Right lung (tissue), 2 donors: ENCODE measurements at regions not wholly inside any gene's neighbourhood (a gene's known extent, or its start where the extent isn't known, plus 50 kb on each side); places are given as distances from the start of the nearest gene placed in this dataset.

Source experiments
- DNase-seq, 2 donors: peaks; one replicate each; pipeline ENCODE4 v3.0.0-alpha.2; 2013

GRCh38 chr3:182717216-182717615 is 76.1 kb upstream of the ATP11B start:
- DNase-seq, result no peak

DNA sequence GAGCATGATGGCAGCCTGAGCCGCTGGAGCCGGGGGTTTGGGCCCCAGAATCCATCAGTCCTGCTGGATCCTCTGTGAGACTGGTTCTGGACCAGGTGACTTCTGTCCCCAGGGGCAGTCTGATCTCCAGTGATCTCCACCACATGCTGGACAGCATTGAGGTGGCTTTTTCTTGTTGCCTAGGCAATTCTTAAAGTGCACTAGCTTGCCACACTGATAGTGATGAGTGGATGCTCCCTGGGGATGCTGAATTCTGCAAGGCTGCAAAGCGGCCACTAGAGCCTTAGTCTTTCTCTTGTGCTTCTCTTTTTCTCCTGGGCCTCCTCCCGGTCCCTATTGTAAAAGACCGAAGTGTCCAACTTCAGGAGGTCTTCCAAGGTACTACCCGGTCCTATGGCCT is 70.4 kb upstream of the ATP11B start:
- DNase-seq, result no peak

GRCh38 chr3:182723596-182723995 is 69.7 kb upstream of the ATP11B start:
- DNase-seq, result no peak

DNA sequence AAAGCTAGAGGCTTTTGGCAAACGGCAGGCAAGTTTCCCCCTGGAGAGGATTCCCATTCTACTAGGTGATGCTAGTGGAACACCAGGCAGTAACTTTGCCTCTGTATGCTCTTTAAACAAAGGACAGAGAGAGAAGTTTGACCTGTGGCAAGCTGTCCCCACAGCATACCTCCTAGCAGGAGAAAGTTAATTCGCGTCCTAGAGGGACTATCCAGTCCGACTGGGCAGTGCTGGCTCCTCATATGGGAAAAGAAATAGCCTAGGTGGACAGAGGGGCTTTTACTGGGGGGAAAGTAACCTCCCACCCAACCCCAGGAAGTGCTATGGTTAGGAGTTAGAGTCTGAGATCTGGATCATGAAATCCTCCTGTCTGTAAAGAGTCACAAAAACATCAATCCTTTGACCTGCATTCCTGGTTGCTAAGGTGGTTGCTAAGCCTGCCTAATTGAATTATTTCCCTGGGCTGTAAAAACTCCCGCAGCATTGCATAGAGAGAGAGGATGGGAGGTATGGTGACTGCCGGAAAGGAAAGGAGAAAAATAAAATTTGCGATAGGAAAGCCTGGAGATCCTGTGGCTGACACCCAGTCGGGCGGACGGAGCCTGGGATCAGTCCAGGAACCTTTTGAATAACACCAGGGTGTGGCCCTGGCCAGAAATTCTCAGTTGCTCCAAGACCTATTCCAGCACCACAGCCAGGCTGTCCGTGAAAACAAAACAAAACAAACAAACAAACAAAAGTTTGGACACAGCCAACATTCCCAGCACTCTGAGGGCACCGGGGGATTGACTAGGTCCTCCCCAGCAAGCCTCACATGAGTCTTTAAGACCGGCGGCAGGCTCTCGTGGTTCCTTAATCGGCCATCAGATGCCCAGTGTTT is 67.7 kb upstream of the ATP11B start:
- no peak for DNase-seq

- DNase-seq, result no peak
Measured at GRCh38 chr3:182726258-182727142, 66.8 kb upstream of the ATP11B start.

DNA sequence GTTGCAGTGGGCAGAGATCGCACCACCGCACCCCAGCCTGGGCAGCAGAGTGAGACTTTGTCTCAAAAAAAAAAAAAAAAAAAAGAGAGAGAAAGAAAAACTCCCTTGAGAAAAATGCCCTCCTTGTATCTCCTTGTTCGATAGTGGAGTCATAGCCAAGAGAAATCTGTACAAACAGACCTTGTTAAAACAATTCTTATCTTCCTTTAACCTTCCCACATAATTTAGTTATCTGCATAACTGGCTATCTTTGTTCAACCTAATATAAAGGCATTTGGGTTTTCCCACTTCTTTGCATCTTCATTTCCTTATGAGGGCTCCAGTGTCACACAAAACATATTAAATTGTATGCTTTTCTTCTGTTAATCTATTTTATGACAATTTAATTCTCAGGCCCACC is 65.1 kb upstream of the ATP11B start:
- DNase-seq, result no peak

DNA sequence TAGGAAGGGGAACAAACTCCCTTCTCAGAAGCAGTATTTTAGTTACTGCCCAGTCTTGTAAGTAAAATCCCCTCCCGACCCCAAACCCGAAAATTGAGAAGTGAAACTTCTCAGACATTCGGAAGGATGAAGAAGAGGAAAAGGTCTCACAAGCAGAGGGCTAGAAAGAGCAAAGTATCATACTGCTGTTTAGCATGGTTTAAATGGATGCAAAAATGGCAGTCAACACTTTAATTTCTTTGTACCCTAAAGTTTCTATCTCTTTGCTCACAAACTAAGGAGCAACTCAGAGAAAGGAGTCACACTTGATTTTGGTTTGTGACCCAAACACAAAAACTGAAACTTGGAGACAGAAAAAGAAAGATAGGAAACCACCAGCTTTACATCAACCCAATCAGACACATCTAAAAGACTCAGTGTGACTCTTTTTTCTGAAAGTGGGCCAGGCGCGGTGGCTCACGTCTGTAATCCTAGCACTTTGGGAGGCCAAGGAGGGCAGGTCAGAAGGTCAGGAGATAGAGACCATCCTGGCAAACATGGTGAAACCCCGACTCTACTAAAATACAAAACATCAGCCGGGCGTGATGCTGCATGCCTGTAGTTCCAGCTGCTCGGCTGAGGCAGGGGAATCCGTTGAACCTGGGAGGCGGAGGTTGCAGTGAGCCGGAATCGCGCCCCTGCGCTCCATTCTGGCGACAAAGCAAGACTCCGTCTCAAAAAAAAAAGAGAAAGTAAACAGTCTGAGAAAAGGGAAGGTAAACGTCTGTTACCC is 63.2 kb upstream of the ATP11B start:
- no peak for DNase-seq

- DNase-seq, result no peak
Measured at GRCh38 chr3:182730675-182731042, 62.6 kb upstream of the ATP11B start.

DNA sequence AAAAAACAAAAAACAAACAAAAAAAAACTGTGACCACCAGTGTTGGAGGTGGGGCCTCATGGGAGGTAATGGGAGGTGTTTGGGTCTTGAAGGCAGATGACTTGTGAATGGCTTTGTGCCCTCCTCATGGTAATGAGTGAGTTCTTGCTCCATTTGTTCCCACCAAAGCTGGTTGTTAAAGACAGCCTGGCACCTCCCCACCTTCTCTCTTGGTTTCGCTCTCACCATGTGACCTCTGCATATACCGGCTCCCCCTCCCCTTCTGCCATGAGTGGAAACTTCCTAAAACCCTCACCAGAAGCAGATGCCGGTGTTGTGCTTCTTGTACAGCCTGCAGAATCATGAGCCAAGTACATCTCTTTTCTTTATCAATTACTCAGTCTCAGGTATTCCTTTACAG is 61.5 kb upstream of the ATP11B start:
- no peak for DNase-seq

- no peak for DNase-seq
Measured at GRCh38 chr3:182732232-182733015, 60.9 kb upstream of the ATP11B start.

GRCh38 chr3:182735672-182736071 is 57.6 kb upstream of the ATP11B start:
- no peak for DNase-seq

- no peak for DNase-seq
Measured at GRCh38 chr3:182737825-182738224, 55.5 kb upstream of the ATP11B start.

DNA sequence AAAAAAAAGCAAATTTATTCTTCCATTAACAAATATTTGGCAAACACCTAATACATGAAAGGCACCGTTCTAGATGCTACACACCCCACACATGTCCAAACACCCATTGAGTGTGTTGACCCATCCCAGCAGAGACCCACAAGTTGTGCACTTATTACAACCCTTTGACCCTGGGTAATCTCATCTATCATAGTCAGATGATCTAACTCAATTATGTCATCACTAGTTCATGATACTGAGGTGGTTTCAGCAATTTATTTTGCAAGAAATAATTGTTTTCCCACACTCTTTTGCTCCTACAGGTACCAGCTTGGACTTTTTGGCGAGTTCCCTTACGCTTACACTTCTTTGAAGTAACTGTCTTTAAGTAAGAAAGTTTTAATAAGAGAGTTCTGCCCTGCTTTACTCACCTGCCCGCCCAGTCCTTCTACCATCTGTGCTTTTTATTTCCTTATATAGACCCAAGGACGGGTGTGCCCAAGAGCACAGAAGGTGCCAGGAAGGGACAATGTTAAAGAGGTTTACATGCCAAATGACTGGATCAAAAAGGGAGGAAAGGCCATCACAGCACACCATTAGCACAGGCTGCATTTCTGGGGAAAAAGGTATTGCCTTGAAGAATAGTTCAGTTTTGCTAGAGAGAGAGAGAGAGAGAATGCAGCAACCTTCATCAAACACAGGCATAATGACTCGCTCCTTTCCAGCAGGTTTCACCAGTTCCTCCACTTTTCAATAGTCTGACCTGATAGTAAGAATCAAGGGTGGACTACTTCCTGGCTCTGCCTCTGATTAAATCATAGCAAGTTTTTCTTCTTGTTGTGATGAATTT is 54.5 kb upstream of the ATP11B start:
- DNase-seq, result peak in 1 of 2 donors; percentile 48

GRCh38 chr3:182739619-182740018 is 53.7 kb upstream of the ATP11B start:
- DNase-seq, result no peak

DNA sequence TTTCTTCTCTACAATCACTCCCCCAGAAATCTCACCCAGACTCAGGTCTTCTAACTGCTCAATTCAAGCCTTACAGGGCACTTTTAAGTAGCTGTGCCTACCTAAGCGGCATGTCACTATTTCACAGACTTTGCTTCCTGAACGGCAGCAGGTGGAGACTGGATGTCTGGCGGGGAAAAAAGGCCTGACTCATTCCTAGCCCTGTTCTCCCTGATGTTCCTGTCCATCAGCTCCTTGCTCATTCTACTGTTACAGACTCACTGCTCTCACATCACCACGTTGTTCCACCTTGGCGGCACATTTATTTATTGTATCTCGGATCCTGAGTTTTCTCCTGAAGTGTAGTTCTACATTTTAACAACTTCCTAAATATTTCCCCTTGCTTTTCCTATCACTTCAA is 52.6 kb upstream of the ATP11B start:
- DNase-seq, result no peak

DNA sequence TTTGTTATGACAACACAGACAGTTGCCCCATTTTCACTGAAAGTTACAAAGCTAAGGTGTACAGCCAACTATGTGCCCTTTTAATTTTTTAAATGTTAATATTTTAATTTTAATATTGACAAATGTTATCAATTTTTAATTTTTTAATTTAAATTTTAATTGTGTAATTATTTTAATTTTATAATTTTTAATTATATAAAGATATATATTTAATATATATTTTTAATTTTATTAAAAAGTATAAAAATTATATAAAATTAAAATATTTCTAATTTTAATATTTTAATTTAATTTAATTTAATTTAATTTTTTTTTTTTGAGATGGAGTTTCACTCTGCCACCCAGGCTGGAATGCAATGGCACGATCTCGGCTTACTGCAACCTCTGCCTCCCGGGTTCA is 52.1 kb upstream of the ATP11B start:
- DNase-seq, result no peak
